ENCODE measurements at regions not wholly inside any gene's neighbourhood (a gene's known extent, or its start where the extent isn't known, plus 50 kb on each side); places are given as distances from the start of the nearest gene placed in this dataset.

DNA sequence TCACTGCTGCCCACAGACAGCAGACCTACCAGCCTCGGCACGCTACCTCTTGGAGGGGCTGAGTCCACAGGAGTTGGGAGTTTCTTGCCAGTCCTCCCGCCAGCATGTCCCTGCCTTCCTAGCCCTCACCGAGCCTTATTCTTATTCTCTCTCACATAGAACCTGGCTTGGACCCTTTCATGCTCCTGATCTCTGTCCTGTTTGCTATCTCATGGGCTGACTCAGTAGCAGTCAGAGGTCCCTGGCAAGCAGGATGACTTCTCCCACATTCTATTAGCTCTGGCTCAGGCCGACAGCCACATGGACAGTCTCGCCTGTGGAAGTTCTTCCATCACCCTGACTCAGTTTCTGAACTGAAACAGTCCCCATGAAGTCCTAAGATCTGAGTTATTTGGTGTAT, 79.5 kb upstream of the ADRA1D start:
- WGBS, 5 donors, result 73 to 91% (median 87%) methylated on average over 6 of the region's 6 CpGs
- H3K36me3 ChIP-seq, result no peaks in the 10 kb centered on the region
- TF ChIP-seq EP300 (IDR thresholded peaks at IDR 0.05) (no peak), POLR2A (IDR thresholded peaks at IDR 0.05) (no peak), POLR2AphosphoS5 (IDR thresholded peaks at IDR 0.05) (no peak)
- peaks cover 0 to 8% (median 0%) of the 10 kb centered on the region in 3 donors for H3K27me3 ChIP-seq
- no peak overlapping the region for H3K27ac ChIP-seq
- no peak for DNase-seq
- intact Hi-C loops (cut with DNase I; ENCODE audit: low total_unique reads), result no loop called here
- H3K4me1 ChIP-seq, result no peaks in the 10 kb centered on the region
- H3K9me3 ChIP-seq, result peaks cover 0 to 7% (median 0%) of the 10 kb centered on the region in 4 donors
- no peak overlapping the region for H3K4me3 ChIP-seq

DNA sequence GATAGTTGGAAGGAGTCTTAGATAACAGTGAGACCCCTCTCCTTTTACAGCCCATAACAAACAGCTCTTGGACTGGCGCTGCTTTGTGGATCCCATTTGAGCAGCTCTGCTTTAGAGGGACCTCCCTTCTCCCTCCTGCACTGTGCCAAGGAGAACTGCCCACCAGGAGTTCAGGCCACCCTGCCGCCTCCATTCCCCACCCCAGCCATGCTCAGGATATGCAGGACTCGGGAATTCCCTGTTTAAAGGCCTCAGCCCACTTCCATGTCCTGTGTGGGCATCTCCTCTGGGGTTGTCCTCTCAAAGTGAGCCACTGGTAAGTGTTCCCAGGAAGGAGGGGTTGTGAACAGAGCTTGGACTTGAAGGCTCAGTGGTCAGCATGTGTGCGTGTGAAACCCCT, 78.9 kb upstream of the ADRA1D start:
- DNase-seq, result no peak
- no peak for TF ChIP-seq POLR2A (IDR thresholded peaks at IDR 0.05)
- H3K27me3 ChIP-seq, result peaks cover 0 to 8% (median 0%) of the 10 kb centered on the region in 3 donors
- intact Hi-C loops (cut with DNase I; ENCODE audit: low total_unique reads), result no loop called here
- no peaks in the 10 kb centered on the region for H3K36me3 ChIP-seq
- H3K27ac ChIP-seq, result no peak overlapping the region
- no peaks in the 10 kb centered on the region for H3K4me1 ChIP-seq
- no peak overlapping the region for H3K4me3 ChIP-seq
- WGBS, 5 donors, result 70 to 84% (median 73%) methylated on average over 2 to 4 of the region's 4 CpGs
- H3K9me3 ChIP-seq, result peaks cover 0 to 7% (median 0%) of the 10 kb centered on the region in 4 donors

DNA sequence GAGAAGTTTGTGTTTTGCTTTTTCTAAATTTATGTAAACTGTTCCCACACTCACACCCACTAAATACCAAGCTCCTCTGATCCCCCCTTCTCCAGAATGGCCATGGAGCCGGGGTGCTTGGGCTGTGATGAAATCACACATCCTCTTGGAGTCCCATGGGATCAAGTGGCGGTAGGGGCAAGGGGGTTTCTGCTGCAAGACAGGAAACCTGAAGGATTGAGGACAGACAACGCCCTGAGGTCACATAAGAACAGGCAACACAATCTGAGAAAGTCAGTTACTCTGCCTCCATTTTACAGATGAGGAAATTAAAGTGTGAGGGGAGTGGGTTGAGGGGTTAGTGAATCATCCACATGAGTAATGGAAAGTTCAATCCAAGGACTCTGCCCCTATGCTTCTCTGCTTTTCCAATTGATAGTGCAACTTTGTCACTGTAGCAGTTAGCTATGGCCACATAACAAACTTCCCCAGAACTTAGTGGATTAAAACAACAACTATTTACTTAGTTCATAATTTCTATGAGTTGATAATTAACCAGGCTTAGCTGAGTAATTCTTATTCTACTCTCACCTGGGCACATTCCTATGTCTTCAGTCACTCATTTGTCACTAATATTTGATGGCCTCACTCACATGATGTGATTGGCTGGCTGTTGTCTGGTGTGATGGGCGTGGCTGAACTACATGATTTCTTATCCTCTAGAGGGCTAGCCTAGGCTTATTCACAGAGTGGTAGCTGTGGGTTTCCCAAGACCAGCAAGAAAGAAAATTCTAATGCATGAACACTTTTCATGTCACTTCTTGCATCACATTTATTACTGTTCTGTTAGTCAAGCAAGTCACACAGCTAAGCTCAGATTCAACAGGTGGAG, 77.3 kb upstream of the ADRA1D start:
- no peak for DNase-seq
- intact Hi-C loops (cut with DNase I; ENCODE audit: low total_unique reads), result no loop called here
- 50 to 70% (median 61%) methylated on average over 4 of the region's 4 CpGs for WGBS, 5 donors
- H3K36me3 ChIP-seq, result no peaks in the 10 kb centered on the region
- H3K27me3 ChIP-seq, result no peaks in the 10 kb centered on the region
- no peak overlapping the region for H3K27ac ChIP-seq
- TF ChIP-seq EP300 (IDR thresholded peaks at IDR 0.05), result no peak
- TF ChIP-seq, protein P1, sequence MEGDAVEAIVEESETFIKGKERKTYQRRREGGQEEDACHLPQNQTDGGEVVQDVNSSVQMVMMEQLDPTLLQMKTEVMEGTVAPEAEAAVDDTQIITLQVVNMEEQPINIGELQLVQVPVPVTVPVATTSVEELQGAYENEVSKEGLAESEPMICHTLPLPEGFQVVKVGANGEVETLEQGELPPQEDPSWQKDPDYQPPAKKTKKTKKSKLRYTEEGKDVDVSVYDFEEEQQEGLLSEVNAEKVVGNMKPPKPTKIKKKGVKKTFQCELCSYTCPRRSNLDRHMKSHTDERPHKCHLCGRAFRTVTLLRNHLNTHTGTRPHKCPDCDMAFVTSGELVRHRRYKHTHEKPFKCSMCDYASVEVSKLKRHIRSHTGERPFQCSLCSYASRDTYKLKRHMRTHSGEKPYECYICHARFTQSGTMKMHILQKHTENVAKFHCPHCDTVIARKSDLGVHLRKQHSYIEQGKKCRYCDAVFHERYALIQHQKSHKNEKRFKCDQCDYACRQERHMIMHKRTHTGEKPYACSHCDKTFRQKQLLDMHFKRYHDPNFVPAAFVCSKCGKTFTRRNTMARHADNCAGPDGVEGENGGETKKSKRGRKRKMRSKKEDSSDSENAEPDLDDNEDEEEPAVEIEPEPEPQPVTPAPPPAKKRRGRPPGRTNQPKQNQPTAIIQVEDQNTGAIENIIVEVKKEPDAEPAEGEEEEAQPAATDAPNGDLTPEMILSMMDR (IDR thresholded peaks at IDR 0.05), result no peak
- no peak for TF ChIP-seq POLR2A (IDR thresholded peaks at IDR 0.05)
- H3K4me3 ChIP-seq, result no peak overlapping the region
- no peaks in the 10 kb centered on the region for H3K4me1 ChIP-seq
- H3K9me3 ChIP-seq, result peaks cover 0 to 7% (median 0%) of the 10 kb centered on the region in 4 donors

DNA sequence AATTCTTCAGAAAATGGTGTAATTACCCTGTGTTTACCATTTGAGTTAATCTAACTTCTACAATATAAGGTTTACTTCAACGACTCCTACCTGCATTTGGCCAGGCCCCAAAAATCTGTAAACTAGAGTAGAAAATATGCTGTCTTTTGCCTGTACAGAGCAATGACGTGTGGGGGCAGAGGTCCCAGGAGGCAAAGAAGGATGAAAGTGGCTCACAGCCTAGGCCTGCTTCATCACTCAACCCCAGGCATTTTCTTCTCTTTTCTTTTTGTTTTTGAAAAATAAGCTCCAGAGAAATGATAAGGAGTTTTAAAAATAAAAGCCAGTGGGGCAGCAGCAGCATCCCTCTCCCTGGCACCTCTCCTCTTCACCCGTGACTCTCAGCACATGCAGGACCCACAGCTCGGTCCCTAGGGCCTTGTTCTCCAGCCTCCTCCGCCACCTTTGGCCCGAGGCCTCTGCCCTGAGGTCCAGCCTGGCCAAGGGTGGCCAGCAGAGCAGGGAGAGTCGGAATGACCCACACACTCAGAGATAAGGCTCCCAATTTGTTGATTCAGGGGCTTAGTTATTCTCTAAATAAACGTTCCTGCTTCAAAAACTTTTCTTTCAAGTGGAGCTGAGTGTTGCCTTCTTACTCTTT, 76.6 kb upstream of the ADRA1D start:
- Histone ChIP-seq H3K4me3 (no peak overlapping the region), H3K36me3 (no peaks in the 10 kb centered on the region), H3K27ac (no peak overlapping the region), H3K4me1 (no peaks in the 10 kb centered on the region), H3K27me3 (no peaks in the 10 kb centered on the region), H3K9me3 (peaks cover 0 to 7% (median 0%) of the 10 kb centered on the region in 4 donors)
- no peak for DNase-seq
- intact Hi-C loops (cut with DNase I; ENCODE audit: low total_unique reads), result no loop called here
- TF ChIP-seq, protein P1 (IDR thresholded peaks at IDR 0.05), result no peak
- TF ChIP-seq POLR2A (IDR thresholded peaks at IDR 0.05) (no peak), POLR2AphosphoS5 (IDR thresholded peaks at IDR 0.05) (no peak), EP300 (IDR thresholded peaks at IDR 0.05) (no peak)
- 39 to 56% (median 48%) methylated on average over 8 of the region's 8 CpGs for WGBS, 5 donors

DNA sequence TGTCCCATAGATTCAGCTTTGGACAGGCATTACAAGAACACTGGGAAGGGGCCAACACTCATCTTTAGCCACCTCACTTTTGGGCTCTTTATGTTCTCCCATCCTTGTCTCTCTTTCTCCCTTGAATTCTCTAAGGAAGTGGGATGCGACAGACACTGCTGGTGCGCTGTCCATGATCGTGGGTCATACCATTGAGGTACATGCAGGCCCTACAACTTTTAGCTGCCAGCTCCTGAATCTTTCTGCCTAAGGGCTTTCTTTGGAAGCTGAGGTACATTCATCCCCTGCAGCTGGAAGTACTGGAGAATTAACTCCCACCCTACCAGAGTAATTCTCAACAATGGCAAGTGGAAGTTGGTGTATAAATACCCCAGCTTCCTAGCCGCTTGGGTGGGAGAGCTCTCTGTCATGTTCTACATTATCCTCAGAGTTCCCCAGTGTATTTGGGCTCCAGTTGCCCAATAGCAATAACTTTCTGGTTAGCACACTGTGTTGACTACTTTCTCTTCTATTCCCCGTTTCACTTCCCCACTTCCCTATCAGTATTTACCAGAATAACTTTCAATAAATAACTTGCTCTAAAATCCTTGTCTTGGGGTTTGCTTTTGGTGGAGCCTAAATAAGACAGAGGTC, 75.6 kb upstream of the ADRA1D start:
- intact Hi-C loops (cut with DNase I; ENCODE audit: low total_unique reads), result no loop called here
- Histone ChIP-seq H3K36me3 (no peaks in the 10 kb centered on the region), H3K27me3 (no peaks in the 10 kb centered on the region), H3K9me3 (peaks cover 0 to 7% (median 0%) of the 10 kb centered on the region in 4 donors), H3K4me3 (no peak overlapping the region), H3K27ac (no peak overlapping the region), H3K4me1 (no peaks in the 10 kb centered on the region)
- WGBS, 5 donors, result 77 to 84% (median 82%) methylated on average over 5 of the region's 5 CpGs
- DNase-seq, result no peak
- TF ChIP-seq POLR2A (IDR thresholded peaks at IDR 0.05), result no peak
- TF ChIP-seq EP300 (IDR thresholded peaks at IDR 0.05), result no peak
- no peak for TF ChIP-seq POLR2AphosphoS5 (IDR thresholded peaks at IDR 0.05)
- TF ChIP-seq, protein P1 (IDR thresholded peaks at IDR 0.05), result no peak
